Stimulated activated CD4-positive, alpha-beta T cell treated with anti-CD3 and anti-CD28 coated beads, Interleukin-15, amount 100 ng/mL, for 48 hours (primary cell): ENCODE measurements at regions not wholly inside any gene's neighbourhood (a gene's known extent, or its start where the extent isn't known, plus 50 kb on each side); places are given as distances from the start of the nearest gene placed in this dataset.
A peak's percentile ranks its signal among the peaks of the same experiment; 100 is the strongest.

Experiments used
- DNase-seq, 2 donors: peaks; one replicate each; pipeline ENCODE4 v3.0.0-alpha.2; 2020; ENCODE audit warnings: low read depth in 2 of 2

DNA sequence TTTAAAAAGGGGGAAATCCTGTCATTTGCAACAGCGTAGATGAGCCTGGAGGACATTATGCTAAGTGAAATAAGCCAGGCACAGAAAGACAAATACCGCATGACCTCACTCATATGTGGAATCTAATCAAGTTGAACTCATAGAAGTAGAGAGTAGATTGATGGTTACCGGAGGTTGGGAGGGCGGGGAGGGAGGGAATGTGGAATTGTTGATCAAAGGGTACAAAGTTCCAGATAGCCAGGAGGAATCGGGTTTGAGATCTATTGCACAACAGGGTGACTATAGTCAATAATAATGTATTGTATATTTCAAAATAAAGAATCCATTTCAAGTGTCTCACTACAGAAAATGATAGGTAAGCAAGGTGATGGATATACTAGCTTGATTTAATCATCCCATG, 393.2 kb downstream of the BCOR start:
- no peak for DNase-seq

DNA sequence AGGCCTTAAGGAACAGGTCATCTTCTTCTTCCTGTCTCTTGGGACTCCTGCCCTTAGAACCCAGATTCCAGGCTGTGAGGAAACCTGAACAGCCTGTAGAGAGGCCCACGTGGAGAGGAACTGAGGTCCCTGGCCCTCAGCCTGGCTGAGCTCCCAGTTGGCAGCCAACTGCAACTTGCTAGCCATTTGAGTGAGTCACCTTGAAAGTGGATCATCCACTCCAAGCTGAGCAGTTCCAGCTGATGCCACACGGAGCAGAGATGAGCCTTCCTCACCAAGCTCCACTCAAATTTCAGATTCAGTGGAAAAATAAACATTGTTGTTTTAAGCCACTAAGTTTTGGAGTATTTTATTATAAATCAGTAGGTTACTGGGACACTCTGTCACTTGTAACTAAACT, 392.5 kb downstream of the BCOR start:
- no peak for DNase-seq

DNA sequence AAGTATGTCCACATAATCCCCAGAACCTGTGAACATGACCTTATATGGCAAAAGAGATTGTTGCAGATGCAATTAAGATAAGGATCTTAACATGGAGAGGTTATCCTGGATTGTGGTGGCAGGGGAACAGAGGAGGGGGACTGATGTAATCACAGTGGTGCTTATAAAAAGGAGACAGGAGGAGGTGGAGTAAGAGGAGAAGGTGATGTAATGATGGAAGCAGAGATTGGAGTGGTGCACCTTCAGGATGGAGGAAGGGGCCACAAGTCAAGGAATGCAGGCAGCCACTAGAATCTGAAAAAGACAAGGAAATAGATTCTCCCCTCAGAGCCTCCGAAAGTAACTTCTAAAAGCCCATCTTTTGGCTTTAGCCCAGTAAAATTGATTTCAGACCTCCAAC, 388.4 kb downstream of the BCOR start:
- no peak for DNase-seq

DNA sequence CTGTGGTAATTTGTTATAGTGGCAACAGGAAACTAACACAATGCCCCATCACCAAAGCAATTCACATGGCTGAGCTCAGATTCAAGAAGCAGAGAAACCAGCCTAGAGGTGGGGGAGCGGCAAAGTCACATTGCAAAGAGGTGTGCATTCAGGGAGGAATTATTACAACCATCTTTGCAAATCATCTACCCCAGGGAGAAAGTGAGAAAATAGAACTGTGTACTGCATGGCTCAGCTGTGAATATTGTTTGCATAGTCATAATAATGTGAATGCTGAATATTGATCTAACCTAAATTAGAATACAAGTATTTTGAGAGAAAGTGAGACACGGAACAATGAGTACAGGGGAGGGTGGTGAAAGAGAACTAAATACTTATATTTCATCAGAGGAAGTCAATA, 387.9 kb downstream of the BCOR start:
- no peak for DNase-seq

DNA sequence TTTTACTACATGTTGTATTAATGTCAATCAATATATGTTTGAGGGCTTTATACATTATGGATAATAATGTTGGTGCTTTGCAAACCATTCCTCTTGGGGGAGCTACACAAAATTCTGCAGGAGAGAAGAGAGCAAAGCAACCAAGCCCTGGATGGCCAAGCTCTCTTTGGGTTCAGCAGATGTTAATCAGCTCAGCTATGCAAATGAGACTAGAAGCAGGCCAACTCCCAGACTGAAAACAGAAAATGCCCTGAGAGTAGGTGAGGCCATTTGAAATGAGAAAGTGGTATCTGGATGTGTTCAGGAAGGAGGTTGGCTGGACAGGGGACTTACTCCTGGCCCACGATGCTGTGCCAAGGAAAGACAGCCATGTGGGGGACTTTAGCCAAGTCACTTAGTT, 387.0 kb downstream of the BCOR start:
- DNase-seq = no peak

DNA sequence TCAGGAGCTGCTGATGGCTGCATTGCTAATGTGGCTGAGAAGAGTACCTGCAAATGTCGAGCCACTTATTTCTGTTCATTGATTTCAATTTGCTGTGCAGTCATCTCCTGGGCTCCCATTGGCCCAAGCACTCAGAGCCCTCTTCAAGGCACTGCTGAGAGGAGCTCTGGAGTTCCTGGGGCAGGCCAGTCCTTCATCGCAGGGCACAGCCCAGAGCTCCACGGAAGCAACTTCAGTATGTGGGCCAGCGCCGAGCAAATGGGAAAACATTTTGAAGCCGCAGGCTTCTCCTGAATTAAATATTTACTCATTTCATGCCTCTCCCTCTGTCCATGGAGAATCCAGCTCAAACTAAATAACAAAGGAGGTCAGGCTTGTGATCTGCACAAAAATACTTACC, 383.3 kb downstream of the BCOR start:
- DNase-seq = no peak

DNA sequence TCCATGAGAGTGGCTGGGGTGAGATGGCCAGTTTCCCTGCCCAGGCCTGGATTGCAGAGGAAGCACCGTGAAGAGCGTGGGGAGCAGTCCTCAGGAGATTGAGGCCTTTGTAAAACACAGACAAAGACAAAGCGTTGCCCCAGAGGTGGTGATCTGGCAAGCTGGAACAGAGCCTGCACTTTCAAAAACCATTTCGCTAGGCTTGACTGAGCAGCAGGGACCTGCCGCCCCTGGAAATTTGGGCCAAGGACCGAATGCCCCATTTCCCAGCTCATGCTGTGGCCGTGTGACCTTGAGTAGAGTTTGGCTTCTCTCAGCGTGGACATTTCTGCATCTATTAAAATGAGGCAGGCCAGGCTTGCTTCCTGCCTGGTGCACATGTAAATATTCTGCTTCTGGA, 381.4 kb downstream of the BCOR start:
- DNase-seq = no peak

DNA sequence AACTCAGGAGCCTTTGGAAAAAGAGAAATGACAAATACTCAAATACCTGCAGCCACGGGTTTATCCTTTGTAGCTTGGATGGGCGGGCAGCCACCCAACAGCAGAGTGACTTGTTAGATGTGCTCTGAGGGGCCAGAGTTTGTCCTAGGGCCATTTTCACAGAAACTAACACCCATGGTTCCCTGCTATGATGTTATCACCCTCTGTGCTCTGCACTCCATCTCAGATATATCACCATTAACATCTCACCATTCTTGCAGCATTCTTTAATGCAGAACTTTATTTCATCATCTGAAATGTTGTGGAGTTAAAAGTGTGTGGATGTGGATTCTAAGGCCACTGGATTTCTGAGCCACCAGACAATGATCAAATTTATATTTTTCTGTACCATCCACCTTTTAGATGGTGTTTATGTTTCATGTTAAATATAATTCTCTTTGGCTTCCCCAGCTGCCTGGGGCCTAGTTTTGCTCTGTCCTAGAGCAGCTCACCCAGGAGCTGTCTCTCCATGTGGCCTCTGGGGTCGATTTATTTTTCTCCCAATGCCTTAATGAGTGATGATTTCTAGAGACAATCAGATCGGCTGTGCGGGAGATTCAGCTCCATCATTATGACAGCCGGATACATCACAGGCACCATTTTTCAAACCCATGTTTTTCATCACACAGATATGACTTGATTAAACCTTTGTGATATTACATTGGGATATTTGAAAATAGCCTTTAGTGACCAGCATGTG, 380.8 kb downstream of the BCOR start:
- DNase-seq = no peak

DNA sequence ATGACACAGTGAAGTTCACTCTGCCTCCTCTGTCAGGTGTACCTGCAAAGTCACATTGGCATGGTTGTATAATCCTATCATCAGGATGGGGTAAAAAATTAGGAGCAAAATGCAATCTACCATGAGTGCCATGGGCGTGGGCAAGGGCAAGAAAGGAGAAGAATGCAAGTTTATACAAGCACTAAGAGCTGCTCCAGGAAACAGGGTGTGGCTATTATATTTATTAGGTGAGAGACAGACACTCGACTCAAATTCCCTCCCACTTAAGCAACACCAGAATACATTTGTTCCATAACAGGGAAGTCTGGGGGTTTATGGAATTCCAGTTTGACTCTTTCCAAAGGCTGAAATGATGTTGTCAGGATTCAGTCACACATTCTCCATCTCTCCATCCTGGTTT, 378.8 kb downstream of the BCOR start:
- DNase-seq = no peak

DNA sequence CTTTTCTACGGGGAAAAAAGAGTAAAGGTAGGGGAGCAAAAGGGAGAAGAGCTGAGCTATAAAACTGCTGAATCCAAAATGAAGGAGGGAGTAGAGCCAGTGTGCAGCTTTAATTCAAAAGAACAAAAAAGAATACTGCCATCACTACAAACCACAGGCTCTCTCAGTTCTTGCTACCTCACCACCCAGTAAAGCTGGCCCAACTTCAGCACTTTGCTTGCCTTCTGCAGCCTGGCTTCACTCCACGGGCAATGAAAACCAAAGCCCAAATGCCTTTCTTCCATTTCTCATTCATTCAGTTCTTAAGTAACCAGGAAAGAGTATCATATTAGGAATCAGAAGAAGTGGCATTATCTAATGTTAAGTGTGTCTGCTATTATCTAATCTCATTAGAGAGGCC, 376.8 kb downstream of the BCOR start:
- no peak for DNase-seq

DNA sequence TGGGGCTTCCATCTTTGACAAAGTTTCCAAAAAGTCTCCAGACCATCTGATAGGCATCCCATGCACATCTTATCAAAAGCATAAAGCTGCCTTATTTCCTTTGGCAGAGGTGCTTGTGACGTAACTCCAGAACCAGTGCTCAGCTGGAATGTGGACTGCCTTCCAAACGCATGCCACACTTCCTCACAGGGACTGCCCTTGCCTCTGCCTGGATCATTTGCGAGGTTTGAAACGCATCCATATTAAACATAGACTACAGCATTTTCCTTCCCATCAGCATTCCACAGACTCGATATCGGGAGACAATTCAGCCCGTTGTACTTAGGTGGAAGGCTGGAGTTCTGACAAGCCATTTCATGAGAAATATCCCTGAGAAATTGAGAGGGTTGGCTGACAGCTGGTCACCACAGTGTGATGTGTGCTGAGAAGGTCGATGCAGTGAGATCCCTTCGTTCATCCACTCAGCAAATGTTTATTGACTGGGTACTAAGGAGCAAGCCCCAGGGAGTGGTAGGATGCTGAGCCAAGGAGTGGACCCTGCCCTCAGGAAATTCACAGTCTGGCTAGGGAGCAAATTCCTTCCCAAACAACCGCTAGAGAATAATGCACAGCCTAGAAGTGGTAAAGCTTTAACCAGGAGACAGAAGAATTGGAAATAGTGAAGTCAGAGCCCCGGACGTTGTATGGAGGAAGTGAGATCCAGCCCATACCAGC, 376.0 kb downstream of the BCOR start:
- DNase-seq = no peak

DNA sequence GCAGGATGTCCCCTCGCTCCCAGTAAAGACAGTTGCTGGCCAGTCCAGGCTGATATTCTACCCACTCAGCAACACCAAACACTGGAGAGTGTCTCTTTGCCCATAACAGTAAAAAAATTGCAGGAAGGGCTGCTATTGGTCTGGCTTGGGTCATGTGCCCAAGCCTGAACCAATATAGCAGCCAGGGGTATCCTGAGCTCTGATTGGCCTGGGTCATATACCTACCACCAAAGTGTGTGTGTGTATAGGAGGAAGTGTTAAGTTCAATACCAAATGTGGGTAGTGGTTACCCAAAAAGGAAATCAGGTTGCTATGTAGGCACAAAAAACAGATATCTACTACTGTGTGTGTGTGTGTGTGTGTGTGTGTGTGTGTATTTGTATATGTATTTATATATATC, 373.2 kb downstream of the BCOR start:
- no peak for DNase-seq

DNA sequence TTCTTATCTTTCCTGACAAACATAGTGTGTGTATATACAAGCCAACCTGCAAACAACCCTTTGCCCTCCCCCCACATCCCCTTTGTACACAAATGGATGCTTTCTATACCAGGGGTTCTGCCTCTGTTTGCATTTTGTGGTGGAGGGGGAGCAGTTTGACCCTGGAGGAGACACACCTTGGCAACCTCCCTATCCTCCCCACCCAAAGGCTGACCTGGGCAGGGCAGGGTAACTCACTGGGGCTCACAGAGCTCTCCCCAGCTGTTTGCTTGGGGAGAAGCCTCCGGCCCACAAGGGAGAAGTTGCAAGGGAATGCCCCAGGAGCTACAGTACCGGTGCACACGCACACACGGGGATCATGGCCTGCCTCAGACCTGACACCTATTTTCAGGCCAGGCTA, 372.6 kb downstream of the BCOR start:
- no peak for DNase-seq

DNA sequence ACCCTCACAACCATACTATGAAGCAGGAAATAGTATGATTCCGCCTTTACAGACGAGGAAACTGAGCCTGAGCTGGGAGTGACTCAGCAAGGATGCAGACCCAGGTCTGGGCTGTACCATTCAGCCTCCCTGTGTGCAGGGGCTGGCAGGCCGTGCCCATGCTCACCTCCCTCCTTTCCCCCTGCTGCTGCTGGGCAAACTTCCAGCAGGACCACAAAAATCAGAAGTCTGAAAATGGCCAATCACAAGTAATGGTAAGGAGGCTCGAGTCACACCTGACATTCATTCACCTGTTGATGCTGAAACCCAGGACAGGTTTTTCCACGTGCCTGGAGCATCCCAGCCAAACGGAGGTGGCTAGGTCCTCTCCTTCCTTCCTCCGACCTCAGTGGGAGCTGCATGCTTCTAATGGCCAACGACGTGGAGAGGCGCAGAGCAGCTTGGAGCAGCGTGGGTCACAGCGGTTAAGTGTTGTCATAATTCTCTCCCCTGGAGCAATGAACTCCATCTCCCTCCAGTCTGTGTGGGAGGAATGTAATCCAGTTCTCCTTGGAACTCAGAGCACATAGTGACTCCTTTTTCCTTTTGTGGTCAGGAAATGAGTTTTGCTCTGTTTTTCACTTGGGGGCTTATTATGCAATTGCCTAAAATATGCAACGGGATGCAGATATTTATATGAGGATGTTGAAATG, 371.7 kb downstream of the BCOR start:
- DNase-seq = no peak

DNA sequence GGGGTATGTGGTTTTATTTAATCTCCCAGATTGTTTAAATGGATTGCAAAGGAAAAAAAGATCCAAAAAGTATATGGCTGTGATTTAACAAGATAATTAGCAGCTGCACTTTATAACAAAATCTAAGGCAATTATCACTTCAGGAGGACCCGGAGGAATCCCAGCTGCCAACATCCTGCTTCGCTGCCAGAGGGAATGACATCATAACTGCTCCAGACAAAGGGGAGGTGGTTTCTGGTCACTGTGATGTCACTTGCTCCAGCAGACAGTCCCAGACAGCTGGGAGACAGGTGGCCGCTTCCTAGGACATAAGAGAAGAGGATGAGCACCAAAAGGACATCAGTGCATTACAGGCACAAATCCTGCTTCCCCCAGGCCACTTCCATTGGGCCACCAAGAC, 371.0 kb downstream of the BCOR start:
- no peak for DNase-seq

DNA sequence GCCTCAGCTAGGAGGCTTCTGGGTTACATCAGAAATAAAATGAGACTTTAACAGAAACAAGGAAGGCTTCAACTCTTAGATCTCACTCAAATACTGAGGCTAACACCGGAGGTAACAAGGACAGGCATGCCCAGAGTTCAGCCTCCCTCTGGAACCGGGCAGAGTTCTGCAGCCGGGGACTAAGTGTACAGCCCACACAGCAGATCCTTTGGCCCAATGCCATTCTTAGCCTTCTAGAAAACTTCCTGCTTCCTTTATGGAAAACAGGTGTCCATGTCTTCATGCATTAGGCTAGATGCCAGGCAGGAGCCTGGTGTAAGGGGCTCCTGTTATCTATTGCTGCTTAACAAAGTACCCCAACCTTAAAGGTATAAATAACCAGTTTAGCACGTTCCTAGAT, 369.7 kb downstream of the BCOR start:
- no peak for DNase-seq

DNA sequence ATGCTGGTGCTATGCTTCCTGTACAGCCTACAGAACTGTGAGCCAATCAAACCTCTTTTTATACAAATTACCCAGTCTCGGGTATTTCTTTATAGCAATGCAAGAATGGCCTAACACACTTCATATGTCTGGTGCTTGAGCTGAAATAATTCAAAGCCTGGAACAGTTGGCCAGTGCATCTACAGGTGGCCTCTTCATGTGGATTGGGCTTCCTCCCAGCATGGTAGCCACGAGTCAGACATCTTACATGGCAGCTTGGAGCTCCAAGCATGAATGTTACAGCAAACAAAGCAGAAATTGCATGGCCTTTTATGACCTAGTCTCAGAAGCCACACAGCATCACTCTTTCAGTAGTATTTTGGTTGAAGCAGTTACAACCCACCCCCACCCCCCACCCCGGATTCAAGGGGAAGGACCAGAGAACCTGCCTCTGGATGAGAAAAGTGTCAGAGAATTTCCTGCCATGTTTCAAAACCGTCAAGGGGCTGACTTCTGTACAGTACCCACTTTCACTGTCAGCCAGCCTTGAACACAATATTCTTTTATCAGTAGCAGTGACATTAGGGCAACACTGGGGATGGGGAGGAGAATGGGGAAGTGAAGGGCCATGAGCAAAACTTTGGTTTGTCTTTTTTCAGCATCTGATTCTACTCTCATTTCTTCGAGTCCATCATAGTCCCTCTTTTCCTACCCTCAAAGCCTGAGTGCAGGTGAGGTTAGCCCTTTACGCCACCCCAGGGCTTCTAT, 368.7 kb downstream of the BCOR start:
- no peak for DNase-seq

DNA sequence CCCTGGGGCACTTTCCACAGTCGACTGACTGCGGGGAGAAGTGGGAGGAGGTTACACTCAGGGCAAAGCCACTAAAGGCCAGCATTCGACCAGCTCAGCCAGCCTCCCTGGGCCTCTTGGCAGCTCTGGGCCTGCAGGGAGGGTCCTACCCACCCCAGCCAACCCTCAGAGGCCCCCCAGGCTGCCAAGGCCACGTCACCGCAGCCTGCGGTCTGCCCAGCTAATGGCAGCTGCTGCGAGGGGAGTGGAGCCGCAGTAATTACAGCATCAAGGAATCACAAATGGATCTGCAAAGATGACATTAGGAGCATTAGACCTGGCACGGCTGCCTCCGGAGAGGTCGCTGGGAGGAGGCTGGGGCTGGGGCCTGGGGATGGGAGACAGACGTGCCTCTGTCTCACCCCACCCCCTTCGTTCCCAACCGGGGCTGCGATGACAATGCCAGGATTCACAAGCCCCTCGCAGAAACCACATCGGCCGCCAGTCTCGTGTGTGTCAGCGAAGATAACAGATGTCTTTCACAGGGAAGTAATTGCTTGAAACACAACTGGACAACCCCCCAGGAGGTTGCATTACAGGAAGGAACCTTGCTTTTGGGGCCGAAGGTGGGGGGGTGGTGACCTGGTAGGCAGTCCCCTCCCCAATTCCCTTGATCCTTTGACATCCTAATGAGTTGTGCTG, 367.6 kb downstream of the BCOR start:
- DNase-seq = no peak

DNA sequence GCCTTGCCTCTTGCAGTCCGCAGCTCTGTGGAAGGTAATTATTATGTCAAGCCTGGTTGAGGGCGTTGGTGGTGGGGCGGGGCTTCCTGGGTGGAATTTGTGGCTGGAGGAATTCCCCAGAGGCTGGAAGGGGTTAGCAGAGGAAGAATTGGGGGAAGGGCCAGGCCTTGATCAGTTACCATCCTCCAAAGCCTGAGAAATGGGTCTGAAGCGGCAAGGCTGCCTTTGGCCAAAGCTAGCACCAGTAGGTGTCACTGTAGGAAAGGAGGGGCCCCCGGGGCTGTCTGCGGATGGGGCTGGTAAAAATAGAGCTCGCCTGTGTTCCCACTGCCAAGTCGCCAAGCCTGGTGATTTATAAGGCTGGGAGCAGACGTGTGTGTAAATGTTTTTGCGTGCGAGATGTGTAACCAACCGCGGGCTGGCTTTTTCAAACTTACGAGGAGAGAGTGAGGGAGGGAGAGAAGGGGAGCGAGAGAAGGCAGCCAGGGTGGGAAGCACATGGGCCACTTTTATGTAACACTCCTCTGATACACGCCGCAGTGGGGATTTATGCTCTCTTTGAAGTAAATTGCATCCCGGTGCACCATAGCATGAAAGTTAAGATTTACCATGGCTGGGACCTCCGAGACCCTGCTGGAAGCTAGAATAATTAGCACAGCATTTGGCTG, 367.0 kb downstream of the BCOR start:
- DNase-seq = peak; percentile 40 to 51

DNA sequence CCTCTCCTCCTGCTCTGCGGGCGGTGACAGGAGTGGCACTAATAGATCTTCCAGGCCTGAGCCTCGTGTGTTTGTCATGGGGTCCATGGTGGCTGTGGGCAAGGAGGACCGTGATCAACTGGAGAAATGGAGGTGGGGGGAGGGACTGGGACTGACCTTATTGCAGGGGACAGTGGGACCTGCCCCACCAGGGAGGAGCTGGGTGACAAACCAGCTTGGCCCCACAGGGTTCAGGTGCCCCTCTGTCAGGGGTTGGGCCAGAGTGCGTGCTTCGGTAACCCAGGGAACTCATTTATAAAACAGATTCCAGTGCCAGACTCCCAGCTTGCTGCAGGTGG, 366.5 kb downstream of the BCOR start:
- DNase-seq = no peak

DNA sequence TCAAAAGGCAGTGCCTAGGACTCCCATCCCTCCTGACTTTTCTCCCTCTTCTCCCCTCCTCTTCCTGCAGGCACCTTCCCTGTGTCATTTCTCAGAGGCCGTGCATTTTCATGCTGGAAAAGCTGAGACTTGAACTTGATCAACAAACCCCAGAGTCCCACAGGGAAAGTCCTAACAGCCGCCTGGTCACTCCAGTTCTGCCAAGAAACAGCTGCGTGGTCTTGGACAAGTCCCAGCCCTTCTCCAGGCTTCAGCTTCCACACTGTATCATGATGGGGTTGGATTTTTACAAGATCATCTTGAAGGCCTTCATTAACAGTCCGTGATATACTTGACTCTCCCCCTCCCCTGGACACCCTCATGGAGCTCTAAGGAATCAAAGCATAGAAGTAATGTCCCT, 366.0 kb downstream of the BCOR start:
- no peak for DNase-seq
